H1 (cell line): ENCODE measurements at regions not wholly inside any gene's neighbourhood (a gene's known extent, or its start where the extent isn't known, plus 50 kb on each side); places are given as distances from the start of the nearest gene placed in this dataset.

Source experiments
- JUN ChIP-seq: IDR thresholded peaks from 2 replicates; pipeline ENCODE4 v1.6.1; 2011; ENCODE audit warnings: low read depth, mild to moderate bottlenecking, improper control_type of control experiment, low read length
- PHF8 ChIP-seq: fragments of 200-600 bp; sonication (generic); conservative IDR thresholded peaks from 2 replicates; pipeline ENCODE4 v1.7.1; 2012; ENCODE audit warnings: low read depth, mild to moderate bottlenecking, inconsistent platforms, low read length, moderate library complexity

DNA sequence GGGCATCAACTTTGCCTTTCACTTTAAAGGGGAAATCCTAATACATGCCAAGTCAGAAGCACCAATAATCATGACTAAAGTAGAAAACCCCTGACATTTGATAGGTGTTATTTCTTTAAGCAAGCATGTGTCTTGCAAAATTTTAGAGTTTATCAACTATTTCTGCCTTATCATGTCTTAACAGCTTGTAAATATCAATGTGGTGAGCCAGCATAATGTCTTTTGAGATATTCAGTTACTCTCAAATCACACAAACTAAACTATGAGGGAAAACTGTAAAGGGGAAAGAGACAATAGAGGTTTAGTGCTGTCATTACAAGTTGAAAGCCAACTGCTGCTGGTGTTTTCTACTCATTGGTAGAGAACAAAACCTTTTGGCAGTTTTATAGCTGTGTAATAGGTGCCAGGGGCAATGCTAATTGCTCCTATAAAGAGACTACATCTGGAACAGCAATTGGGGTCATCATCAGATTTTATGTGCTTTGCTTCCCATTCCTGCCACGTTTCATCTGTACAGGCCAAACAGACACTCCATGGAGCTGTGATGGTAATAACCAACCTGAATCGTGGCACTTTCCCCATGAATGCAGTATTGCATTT lies 1027.4 kb downstream of the FSCB start (continued):
- TF ChIP-seq JUN = no peak
- TF ChIP-seq PHF8 = no peak
